NK-92 (cell line): ENCODE measurements at regions not wholly inside any gene's neighbourhood (a gene's known extent, or its start where the extent isn't known, plus 50 kb on each side); places are given as distances from the start of the nearest gene placed in this dataset.
"Not testable (repeated sequence)": the region's sequence is repeated elsewhere in the genome, so short reads cannot be mapped to it uniquely, and the experiment has no call there.

Experiments used
- DNase-seq: peaks from one replicate; lab custom pipeline; 2025; ENCODE audit not compliant: unreplicated experiment; lab: John Stamatoyannopoulos, UW

DNA sequence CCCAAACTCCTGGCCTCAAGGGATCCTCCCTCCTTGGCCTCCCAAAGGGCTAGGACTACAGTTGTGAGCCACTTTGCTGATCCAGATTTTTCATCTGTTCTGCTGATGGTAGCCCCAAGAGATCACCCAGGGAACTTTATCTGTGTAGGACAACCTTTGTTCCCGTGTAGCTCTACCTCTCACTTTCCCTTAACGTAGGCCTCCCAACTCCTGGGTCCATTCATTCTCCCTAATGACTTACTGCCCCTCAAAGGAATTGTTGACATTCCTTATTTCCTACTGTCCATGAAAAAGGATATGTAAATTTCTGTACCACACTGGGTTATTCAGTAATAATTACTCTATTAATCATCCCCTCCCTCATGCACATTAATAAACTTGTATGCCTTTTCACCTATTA lies 51.0 kb upstream of the PHF24 start:
- no peak for DNase-seq

DNA sequence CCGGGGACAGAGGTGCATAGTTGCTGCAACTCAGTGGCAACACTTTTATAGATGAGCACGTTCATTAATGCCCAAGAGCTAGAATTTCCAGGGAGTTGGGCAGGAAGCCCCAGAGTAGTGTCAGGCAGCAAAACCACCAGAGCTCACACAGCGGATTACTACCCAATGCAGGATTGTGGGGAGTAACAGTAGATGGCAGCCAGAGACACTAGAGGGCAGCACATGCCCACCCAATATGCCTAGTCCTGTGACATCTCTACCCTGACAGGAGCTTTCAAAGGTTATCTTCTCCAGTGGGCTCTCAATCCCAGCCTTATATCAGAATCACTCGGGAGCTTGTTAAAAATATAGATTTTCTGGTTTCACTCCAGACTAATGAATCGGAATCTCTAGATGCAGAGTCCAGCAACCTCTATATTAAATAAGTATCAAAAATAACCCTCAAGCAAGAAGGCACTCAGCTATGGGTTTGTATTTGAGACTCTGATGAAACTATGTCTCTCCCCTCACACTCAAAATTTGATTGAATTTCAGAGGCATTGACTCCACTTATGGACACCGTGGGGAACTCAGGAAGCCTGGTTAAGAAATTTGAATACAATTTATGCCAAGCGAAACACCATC lies 58.4 kb upstream of the PHF24 start:
- DNase-seq = peak; percentile 5

DNA sequence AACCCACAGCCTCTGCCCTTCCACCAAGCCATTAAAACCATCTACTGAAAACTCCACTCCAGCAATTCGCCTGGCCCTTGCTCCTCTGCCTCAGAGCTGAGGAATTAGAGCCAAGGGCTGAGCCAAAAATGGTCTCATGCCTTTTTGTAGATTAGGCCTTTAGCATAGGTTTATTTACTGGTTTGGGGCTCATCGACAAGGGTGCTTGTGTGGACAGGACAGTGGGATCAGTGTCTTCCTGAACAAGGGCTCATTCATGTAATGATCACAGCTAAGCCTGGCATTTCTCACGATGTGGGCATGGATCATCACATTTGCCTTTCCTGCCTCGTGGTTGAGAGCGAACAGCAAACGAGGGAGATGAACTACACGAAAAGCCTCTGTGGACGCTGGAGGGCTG lies 59.2 kb upstream of the PHF24 start:
- DNase-seq = no peak

DNA sequence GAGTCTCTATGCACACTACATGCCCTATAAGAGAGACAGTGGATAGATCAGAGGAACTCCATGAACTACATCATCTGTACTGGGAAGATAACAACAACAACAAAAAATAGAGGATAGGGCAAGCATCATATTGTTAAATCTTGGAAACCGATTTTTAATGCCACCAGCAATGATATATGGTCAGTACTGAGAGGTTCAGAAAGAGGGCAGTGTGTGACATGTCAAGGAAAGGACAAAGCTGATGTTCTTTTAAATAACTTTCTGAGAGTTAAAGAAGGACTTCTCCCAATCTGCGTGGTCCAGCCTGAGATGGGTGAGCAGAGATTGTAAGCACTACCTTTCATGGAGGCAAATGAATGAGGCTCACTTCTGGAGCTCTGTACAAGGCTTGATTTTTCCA lies 62.0 kb upstream of the PHF24 start:
- DNase-seq = no peak

DNA sequence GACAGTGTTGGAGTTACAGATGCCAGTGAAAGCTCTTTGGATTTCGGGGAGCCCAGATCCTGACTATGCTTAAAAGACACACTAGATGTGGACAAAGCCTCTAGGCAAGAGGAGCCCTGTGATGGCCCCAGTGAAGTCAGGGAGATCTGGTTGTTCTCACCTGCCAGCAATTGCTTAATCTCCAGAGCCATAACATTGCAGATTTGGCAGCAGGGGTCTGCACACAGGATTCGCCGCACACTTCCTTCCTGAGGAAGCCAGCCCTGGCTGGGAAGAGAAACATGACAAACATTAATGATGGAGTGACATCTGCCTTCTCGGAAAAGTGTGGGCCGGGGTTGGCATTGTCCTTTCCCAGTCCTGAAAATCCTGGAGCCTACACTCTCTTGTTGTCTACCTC lies 65.2 kb upstream of the PHF24 start:
- no peak for DNase-seq

DNA sequence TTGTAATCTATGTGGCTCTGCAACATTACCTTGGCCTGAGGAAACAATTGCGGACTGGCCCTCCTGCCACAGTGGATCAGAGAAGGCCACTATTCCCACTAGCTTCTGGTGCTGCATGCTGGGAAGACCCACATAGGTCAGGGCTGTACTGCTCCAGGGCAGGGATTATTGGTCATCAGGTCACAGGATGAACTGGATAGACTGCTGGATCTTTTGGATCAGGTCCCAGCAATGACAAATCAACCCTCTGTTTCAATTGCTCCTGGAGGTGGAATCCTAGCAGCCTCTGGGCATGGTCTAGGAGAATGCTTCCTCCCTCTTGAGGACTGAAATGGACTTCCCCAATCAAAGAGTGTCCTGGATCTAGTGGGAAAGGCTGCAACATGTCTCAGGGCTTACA lies 66.7 kb upstream of the PHF24 start:
- DNase-seq = no peak

DNA sequence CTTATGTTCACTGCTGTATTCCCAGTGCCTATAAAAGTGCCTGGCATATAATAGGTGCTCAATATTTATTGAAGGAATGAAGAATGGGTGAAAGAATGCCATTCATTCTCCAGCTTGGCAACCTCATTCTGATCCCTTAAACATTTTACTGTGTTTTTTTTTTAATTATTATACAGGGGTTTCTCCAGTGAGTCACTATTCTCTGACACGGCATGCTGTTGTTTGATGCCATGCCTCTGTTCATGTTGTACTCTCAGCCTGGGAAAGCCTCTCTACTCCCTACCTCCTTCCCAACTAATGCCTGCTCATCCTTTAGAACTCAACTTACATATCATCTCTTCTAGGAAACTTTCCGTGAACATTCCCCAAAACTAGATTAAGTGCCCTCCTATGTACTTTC lies 70.2 kb upstream of the PHF24 start:
- DNase-seq = no peak

DNA sequence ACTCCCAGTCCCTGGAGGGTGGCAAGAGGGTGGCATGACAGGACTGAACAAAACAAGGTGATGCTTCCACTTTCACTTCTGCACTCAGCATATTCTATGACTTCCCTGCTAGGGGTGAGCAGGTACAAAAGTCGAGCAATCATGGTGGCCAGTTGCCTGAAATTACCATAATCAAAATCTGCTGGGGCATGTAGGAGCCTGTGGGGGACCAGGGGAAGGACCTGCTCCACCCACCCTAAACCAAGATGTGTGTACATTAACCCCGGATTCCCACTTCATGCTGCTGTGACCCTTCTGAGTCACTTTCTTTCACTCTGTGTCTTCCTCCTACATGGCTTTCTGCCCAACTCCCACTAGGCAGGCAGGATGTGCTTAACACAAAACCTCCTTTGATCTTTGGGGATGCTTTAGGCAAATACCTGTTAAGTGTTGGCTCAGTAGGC lies 73.3 kb upstream of the PHF24 start:
- DNase-seq = no peak

DNA sequence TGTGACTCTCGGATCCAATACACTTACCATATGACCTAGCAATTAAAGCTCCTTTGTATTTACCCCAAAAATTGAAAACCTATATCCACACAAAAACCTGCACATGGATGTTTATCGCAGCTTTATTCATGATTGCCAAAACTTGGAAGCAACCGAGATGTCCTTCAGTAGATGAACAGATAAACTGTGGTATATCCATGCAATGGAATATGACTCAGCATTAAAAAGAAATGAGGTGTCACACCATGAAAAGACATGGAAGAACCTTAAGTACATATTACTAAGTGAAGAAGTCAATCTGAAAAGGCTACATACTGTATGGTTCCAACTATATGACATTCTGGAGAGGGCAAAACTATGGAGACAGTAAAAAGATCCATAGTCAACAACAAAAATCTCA lies 82.0 kb upstream of the PHF24 start:
- no peak for DNase-seq

DNA sequence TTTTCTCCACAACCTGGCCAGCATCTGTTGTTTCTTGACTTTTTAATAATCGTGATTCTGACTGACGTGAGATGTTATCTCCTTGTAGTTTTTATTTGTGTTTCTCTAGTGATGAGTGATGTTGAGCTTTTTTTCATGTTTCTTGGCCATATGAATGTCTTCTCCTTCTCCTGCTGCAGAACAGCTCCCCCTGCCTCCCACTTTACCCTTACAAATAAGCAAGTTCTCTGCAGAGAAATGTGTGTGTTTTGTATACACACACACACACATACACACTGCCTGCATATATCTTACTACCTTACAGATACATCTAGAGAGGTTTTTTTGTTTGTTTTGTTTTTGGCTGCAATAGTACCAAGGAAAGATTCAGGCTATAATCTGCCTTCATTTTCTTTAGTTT lies 88.7 kb upstream of the PHF24 start:
- DNase-seq = no peak

DNA sequence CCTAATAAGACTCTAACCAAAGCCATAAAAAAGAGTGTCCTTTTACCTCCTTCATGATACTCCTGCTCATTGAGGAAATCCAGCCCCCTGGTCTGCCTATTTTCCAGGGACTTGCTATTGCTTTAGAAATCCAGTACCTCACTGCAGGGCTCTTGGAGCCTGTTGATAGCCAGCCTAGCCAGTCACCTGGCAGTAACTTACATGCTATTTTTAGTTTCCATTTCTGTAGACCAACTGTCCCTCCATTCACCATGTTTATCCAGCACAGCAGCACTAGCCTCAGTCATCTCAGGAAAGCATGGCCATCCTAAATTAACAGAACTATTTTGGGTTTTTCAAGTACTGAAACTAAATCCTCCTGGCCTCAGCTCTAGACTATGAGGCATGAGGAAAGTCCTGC lies 91.5 kb upstream of the PHF24 start:
- no peak for DNase-seq

DNA sequence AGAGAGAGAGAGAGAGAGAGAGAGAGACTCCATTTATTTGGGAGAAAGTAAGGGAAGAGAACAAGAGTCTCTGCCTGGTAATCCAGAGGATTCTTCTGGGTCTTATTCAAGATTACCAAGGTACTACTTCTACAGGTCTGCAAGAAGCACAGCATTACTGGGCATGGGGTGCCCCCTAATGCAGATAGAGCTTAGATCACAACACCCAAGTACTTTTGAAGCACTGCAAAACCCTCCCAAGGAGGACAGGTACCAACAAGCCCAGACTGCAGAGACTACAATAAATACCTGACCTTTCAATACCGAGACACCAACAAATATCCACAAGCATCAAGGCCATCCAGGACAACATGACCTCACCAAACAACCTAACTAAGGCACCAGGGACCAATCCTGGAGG lies 94.7 kb upstream of the PHF24 start:
- no peak for DNase-seq

DNA sequence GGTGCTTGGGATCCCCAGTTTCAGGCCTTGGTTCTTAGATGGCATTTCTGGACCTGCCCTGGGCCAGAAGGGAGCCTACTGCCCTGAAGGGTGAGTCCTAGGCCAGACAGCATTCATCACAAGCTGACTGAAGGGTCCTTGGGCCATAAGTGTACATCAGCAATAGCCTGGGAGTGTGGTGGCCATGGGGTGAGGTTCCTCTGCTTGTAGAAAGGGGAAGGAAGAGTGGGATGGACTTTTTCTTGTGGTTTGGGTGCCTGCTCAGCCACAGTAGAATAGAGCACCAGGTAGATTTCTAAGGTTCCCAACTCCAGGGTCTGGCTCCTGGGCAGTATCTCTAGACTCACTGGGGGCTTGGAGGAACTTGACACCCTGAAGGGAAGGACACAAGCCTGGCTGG lies 95.2 kb upstream of the PHF24 start:
- no peak for DNase-seq

DNA sequence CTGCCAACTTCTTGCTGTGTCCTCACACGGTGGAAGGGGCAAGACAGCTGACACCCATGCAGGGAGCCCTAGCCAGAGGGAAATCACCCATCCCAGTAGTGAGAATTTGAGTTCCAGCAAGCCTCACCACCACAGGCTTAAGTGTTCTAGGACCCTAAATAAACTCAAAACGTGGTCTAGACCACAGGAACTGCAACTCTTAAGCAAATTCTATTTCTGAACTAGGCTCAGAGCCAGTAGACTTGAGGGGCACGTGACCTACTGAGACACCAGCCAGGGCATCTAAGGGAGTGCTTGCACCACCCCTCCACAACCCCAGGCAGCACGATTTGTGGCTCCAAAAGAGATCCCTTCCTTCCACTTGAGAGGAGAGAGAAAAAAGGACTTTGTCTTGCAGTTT lies 96.0 kb upstream of the PHF24 start:
- no peak for DNase-seq

DNA sequence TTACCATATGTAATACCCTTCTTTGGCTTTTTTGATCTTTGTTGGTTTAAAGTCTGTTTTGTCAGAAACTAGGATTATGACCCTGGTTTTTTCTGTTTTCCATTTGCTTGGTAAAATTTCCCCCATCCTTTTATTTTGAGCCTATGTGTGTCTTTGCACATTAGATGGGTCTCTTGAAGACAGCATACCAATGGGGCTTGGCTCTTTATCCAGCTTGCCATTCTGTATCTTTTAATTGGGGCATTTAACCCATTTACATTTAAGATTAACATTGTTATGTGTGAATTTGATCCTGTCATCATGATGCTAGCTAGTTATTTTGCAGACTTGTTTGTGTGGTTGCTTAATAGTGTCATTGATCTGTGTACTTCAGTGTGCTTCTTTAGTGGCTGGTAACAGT lies 103.1 kb upstream of the PHF24 start:
- DNase-seq = not testable (repeated sequence)

DNA sequence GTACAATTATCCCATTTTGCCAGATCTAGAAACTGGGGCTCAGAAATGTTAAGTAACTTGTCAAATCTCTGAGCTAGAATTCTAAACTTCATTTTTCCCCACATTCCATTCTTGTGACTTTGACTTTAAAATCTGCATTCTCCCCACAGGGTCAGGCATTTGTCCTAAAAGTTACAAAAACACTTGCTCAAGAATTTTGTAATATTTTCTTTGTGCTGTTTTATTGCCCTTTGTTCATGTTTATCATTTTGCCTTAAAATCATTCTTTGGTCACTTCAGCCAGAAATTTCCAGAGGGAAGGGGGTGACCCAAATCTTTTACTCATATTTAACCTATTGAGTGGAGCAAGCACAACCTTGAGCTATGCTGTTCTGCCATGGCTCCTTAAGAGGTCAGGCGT lies 120.1 kb upstream of the CCL21 start:
- no peak for DNase-seq

DNA sequence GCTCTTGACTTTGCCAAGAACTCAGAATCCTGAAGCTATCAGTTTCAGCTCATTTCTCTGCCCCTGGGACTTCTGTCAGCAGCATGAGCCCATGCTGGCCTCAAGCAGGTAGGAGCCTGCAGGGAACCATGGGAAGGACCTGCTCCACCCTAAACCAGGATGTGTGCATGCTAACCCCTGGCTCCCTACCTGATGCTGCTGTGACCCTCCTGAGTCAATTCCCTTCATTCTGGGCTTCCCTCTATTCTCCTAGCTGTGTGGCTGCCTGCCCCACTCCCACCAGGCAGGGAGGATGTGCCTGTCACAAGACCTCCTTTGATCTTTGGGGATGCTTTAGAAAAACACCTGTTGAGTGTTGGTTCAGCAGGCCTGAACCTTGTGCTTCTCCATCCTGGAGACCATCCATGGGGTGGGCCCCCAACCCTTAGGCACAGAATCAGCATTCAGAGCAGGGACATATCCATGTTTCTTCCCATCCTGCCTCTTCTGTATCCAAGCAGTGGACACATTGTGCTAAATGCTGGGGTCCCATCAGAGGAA lies 117.1 kb upstream of the CCL21 start:
- no peak for DNase-seq

DNA sequence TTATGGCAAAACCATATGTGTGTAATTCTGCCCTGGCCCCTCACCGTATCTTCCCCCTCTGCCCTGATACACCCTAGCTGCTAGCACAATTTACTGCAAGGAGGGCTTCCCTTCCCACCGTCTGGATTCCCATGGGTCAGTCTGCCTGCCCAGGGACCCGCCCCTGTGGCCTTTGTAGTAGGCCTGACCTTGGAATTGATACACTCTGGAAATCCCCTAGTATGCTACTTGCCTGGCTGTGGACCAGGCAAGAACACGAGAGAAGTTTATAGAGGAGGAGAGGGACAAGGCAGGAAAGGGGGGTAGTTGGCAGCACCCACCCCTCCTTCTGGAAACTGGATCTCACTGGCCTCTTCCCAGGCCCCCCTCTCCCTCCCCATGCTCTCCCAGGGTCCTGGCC lies 115.8 kb upstream of the CCL21 start:
- DNase-seq = no peak

DNA sequence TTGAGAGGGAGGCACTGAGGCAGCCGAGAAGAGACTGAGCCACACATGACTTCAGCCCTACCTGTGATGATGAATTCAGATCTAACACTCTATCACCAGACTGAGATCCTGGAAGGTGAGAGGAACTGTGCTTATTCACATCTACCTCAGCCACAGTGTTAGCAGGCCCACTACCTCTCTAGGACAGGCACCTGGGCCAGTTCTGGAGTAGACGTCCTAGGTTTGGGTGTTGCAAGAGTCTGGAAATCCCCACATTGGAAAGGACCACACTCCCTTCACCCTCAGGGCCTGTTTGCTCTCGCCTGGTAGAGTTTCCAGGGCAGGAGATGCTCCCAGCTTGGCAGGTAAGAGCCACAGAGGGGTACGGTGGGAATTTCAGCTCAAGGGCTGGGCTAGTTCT lies 113.8 kb upstream of the CCL21 start:
- no peak for DNase-seq

DNA sequence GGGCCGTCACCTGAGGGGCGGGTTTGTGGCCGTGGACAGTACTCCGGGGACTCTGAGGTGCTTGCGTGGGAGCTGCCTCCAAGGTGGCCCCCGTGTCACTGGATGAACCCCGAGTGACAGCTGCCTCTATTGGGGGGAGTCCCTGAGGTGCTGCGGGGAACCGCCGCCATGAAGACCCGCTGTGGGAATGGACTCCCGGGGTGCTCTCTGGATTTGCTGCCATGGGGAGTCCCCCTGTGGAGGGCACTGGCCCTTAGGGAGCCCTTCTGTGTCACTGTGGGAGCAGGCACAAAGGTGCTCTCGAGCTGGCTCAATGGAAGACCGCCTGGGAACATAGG lies 100.2 kb upstream of the CCL21 start:
- no peak for DNase-seq

DNA sequence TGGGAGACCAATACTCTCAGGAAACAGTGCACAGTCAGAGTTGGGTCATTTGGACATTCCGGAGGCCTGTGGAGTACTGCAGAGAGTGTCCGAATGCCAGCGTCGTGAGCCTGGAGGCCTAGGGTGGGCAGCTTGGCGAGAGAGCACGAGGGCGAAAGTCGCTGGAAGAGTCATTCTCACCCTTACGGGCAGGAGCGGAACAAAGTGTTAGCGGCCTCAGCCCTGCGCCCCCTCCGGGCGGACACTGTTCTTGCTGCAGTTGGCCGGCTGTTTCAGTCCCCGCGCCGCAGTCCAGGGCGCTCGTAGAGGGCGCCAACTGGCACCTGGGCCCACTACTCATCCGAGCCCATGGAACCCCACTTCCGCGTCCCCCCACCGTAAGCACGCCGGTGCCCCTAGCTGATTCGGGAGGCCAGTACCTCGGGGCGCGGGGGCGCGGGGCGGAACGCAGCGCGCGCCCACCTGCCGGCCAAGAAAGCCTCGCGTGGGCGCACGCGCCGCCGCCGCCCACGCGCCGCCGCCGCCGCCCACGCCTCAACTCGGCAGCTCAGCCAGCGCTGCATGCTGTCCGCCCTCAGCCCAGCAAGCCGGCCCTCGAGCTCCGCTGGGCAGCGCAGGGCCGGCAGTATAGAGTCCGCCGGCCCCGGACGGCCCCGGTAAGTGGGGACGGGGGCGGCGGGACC lies 99.7 kb upstream of the CCL21 start:
- DNase-seq = no peak

DNA sequence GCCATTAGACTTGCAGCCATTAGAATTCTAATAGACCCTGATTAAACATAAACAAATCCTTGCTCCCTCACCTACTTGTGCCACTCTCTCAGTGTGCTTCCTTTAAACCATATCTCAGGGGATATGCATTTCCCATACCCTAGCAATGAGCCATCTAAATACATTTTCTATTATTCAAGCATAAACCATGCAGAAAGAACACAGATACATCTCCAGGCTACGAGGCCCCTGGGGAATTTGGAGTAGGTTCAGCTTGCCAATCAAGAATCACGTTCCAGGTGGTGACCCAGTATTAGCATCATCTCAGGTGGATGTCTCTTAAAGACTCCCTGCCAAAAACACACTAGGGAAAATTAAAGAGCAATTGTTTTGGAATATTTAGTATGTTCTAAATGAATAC lies 93.0 kb upstream of the CCL21 start:
- no peak for DNase-seq

DNA sequence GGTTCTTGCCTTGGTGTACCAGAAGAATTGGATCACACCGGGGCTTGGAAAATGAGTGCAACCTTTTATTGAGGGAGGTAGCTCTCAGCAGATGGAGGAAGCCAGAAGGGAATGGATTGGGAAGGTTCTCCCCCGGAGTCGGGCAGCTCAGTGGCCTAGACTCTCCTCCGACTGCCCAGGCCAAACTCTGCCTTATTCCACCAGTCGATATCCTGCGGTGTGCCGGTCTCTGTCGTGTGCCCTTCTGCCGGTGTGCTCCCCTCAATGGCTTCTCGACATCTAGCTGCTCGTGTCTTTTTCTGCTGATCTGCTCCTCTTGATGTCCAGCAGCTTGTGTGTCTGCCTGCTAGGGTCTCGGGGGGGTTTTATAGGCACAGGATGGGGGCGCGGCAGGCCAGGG lies 87.4 kb upstream of the CCL21 start:
- DNase-seq = no peak
